Ishikawa (cell line): ENCODE measurements at regions not wholly inside any gene's neighbourhood (a gene's known extent, or its start where the extent isn't known, plus 50 kb on each side); places are given as distances from the start of the nearest gene placed in this dataset.

Experiments used
- CEBPB ChIP-seq: IDR thresholded peaks from 2 replicates; pipeline ENCODE4 v1.6.1; 2012
- CREB1 ChIP-seq: IDR thresholded peaks from 2 replicates; pipeline ENCODE4 v1.6.1; 2012; ENCODE audit warnings: low read depth
- EGR1 ChIP-seq: IDR thresholded peaks from 2 replicates; pipeline ENCODE4 v1.6.1; 2012
- EP300 ChIP-seq: IDR thresholded peaks from 2 replicates; pipeline ENCODE4 v1.6.1; 2012; ENCODE audit warnings: borderline replicate concordance
- FOXM1 ChIP-seq: IDR thresholded peaks from 2 replicates; pipeline ENCODE4 v1.6.1; 2012; ENCODE audit warnings: low read depth, borderline replicate concordance
- NFIC ChIP-seq: IDR thresholded peaks from 2 replicates; pipeline ENCODE4 v1.6.1; 2012
- RAD21 ChIP-seq: IDR thresholded peaks from 2 replicates; pipeline ENCODE4 v1.6.1; 2012; ENCODE audit warnings: low read depth
- TAF1 ChIP-seq: IDR thresholded peaks from 2 replicates; pipeline ENCODE4 v1.6.1; 2012; ENCODE audit warnings: low read depth, mild to moderate bottlenecking
- TCF12 ChIP-seq: IDR thresholded peaks from 2 replicates; pipeline ENCODE4 v1.6.1; 2012; ENCODE audit warnings: low read depth
- TEAD4 ChIP-seq: IDR thresholded peaks from 2 replicates; pipeline ENCODE4 v1.6.1; 2012
- YY1 ChIP-seq: IDR thresholded peaks from 2 replicates; pipeline ENCODE4 v1.6.1; 2012; ENCODE audit warnings: low read depth
- ZBTB7A ChIP-seq: IDR thresholded peaks from 2 replicates; pipeline ENCODE4 v1.6.1; 2012; ENCODE audit warnings: low read depth
- TF ChIP-seq, protein P1 (sequence below): IDR thresholded peaks from 2 replicates; pipeline ENCODE4 v1.6.1; 2012
- TF ChIP-seq, protein P2 (sequence below): IDR thresholded peaks from 2 replicates; pipeline ENCODE4 v1.6.1; 2012
- TF ChIP-seq, protein P3 (sequence below): IDR thresholded peaks from 2 replicates; pipeline ENCODE4 v1.6.1; 2012; ENCODE audit warnings: low read depth, mild to moderate bottlenecking

DNA sequence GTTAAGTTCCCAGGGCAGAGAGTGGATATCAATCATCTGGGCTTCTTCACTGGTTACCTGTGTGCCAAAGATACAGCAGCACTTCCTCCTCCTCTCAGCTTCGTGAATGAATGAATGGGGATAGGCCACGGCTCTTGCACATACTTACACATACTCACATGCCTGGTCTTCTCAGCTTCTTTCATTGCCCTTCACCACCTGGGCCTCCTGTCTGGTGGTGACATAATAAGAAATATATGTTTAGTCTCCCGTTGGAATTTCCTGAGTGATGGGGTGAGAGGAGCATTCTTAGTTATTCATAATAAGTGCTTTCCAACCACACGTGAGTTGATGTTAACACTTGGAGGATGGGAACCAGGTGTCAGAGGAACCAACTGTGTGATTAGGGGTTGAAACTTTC is 268.1 kb upstream of the RMST start:
- TF ChIP-seq CEBPB = no peak
- TF ChIP-seq NFIC = no peak
- TF ChIP-seq, protein P1, sequence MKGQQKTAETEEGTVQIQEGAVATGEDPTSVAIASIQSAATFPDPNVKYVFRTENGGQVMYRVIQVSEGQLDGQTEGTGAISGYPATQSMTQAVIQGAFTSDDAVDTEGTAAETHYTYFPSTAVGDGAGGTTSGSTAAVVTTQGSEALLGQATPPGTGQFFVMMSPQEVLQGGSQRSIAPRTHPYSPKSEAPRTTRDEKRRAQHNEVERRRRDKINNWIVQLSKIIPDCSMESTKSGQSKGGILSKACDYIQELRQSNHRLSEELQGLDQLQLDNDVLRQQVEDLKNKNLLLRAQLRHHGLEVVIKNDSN = no peak
- no peak for TF ChIP-seq EP300
- TF ChIP-seq CREB1 = no peak
- TF ChIP-seq TAF1 = no peak
- no peak for TF ChIP-seq TEAD4

DNA sequence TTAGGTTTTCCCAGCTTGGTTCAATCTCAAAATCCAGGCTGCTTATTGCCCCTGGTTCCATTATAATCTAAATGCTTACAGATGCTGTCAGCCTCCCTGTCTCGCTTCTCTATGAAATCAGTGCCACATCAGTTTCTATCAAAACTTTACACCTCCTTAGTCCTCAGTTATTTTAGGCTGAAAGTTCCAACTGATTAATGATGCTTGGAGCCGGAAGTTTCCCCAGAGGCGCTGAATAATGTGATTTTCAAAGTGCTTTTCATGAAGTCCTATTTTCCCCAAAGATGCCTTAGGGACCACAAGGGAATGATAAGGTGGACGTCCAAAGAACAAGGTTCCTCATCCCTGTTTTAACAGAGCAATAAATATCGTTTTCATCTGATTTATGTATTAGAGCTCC is 262.4 kb upstream of the RMST start:
- no peak for TF ChIP-seq EP300
- TF ChIP-seq CEBPB = no peak
- no peak for TF ChIP-seq TCF12
- no peak for TF ChIP-seq RAD21
- TF ChIP-seq, protein P1 = no peak
- TF ChIP-seq, protein P2, sequence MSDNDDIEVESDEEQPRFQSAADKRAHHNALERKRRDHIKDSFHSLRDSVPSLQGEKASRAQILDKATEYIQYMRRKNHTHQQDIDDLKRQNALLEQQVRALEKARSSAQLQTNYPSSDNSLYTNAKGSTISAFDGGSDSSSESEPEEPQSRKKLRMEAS = no peak
- TF ChIP-seq CREB1 = no peak
- TF ChIP-seq, protein P3, sequence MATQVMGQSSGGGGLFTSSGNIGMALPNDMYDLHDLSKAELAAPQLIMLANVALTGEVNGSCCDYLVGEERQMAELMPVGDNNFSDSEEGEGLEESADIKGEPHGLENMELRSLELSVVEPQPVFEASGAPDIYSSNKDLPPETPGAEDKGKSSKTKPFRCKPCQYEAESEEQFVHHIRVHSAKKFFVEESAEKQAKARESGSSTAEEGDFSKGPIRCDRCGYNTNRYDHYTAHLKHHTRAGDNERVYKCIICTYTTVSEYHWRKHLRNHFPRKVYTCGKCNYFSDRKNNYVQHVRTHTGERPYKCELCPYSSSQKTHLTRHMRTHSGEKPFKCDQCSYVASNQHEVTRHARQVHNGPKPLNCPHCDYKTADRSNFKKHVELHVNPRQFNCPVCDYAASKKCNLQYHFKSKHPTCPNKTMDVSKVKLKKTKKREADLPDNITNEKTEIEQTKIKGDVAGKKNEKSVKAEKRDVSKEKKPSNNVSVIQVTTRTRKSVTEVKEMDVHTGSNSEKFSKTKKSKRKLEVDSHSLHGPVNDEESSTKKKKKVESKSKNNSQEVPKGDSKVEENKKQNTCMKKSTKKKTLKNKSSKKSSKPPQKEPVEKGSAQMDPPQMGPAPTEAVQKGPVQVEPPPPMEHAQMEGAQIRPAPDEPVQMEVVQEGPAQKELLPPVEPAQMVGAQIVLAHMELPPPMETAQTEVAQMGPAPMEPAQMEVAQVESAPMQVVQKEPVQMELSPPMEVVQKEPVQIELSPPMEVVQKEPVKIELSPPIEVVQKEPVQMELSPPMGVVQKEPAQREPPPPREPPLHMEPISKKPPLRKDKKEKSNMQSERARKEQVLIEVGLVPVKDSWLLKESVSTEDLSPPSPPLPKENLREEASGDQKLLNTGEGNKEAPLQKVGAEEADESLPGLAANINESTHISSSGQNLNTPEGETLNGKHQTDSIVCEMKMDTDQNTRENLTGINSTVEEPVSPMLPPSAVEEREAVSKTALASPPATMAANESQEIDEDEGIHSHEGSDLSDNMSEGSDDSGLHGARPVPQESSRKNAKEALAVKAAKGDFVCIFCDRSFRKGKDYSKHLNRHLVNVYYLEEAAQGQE = no peak
- TF ChIP-seq FOXM1 = no peak
- no peak for TF ChIP-seq TEAD4
- TF ChIP-seq YY1 = no peak
- TF ChIP-seq NFIC = no peak
- no peak for TF ChIP-seq TAF1
- TF ChIP-seq ZBTB7A = no peak
- no peak for TF ChIP-seq EGR1

DNA sequence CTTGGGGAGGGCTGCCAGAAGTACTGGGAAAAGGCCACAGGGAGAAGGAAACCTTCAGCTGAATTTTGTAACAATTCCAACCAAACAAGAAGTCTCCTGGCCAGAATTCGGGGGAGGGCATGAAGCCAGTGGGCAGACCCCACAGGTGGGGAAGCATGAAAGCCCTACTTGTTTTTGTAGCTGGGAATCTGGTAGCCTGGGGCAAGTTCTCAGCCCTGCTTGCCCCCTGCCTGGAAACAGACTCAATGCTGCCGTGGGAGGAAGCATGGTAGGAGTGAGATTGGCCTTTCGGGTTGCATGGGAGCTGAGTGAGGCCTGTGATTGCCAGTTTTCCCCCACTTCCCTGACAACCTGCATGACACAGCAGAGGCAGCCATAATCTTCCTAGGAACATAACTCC is 259.2 kb upstream of the RMST start:
- no peak for TF ChIP-seq TAF1
- no peak for TF ChIP-seq EP300
- TF ChIP-seq, protein P1 = no peak
- TF ChIP-seq EGR1 = no peak
- no peak for TF ChIP-seq FOXM1
- TF ChIP-seq CEBPB = no peak
- TF ChIP-seq, protein P2 = no peak
- no peak for TF ChIP-seq CREB1
- no peak for TF ChIP-seq TCF12
- no peak for TF ChIP-seq ZBTB7A
- no peak for TF ChIP-seq YY1
- no peak for TF ChIP-seq TEAD4

DNA sequence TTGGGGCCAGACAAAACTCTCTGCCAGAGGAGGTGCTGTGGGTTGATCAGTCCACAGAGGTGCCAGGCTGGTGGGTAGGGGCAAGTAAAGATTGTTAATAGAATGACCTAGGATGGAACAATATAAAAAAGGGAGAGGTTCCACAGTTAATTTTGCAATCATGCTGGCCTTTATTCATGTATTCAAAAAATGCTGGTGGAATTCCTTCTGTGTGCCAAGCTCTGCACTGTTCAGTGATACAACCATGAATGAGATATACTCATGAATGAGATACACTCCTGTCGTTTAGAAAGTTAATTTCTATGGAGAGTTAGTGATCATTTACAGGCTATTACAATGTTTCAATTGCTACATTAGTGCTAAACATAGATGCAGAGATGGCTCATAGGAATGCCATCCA is 252.6 kb upstream of the RMST start:
- TF ChIP-seq RAD21 (no peak), CEBPB (no peak), EGR1 (no peak), NFIC (no peak)
- TF ChIP-seq, protein P2 = no peak

DNA sequence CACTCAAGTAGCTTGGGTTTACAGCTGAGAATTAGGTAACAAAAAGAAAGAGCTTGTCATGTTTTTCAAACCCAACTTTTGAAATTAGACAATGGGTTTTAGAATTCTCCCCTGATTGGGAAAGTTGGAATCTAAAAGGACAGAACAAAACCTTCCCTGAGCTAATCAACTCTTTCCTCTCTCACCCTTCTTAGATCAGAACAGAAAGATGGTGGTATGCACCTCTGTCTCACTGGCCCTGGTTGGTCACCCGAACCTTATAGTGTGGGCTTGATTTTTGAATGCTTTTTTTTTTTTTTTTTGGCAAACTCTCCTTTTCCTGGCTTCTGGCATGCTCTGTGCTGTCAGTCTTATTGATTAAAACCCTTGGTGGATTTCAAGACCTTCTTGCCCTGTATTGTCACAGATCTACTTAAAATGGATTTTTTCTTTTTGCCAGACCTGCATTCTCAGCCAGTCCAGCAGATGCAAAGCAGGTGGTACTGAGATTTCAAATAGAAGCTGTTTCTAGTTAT is 251.1 kb upstream of the RMST start:
- no peak for TF ChIP-seq NFIC
- TF ChIP-seq TEAD4 = no peak
- TF ChIP-seq TCF12 = no peak
- TF ChIP-seq FOXM1 = no peak
- TF ChIP-seq EP300 = no peak
- TF ChIP-seq, protein P3 = no peak
- TF ChIP-seq, protein P2 = no peak
- TF ChIP-seq, protein P1 = no peak
- no peak for TF ChIP-seq CREB1
- TF ChIP-seq TAF1 = no peak
- no peak for TF ChIP-seq CEBPB
- TF ChIP-seq EGR1 = no peak
